22Rv1 (cell line): ENCODE measurements at regions not wholly inside any gene's neighbourhood (a gene's known extent, or its start where the extent isn't known, plus 50 kb on each side); places are given as distances from the start of the nearest gene placed in this dataset.

Experiments used
- CTCF ChIP-seq: fragments of 450-650 bp; IDR thresholded peaks from 2 replicates; pipeline ENCODE4 v1.5.1; 2017; ENCODE audit warnings: mild to moderate bottlenecking
- ZFX ChIP-seq: fragments of 450-650 bp; IDR thresholded peaks from 2 replicates; pipeline ENCODE4 v1.6.1; 2017; ENCODE audit warnings: antibody characterized with exemption, borderline replicate concordance

DNA sequence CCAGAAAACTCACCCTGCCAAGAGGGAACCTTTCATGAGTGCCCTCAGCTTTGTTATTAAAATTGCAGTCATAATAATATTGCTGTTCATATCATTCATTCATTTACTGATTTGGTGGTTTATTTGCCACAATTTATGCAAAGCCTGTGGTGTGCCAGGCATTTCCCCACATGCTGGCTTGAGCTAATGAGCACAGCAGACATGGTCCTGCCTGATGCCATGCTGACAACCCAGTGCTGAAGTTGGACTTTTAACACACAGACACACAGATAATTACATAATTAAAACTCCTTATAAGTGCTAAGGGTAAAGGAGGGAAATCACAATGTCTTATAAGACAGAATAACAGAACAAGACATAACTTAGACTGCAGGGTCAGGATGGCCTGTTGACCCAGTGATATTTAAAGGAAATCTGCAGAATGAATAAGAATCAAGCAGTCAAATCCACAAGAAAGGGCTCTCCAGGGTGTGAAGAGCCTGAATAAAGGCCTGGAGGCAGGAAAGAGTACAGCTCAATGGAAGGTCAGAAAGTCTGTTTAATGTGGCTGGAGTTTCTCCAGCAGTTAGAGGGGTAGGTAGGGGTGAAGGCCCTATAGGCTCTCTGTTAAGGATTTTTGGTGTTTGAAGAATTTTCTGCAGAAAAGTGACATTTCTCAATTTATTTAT, 196.9 kb upstream of the CDH11 start:
- TF ChIP-seq CTCF (no peak), ZFX (no peak)
